CD4-positive, CD25-positive, alpha-beta regulatory T cell (primary cell): ENCODE measurements at regions not wholly inside any gene's neighbourhood (a gene's known extent, or its start where the extent isn't known, plus 50 kb on each side); places are given as distances from the start of the nearest gene placed in this dataset.

Source experiments
- ATAC-seq, 2 donors: fragments of 150-1000 bp; cut with Tn5 transposase; one replicate each; pipeline ENCODE4 v1.10.0; 2021; ENCODE audit warnings: low read depth in 2 of 2, moderate number of reproducible peaks in 2 of 2, moderate library complexity in 1 of 2
- DNase-seq, 3 donors: peaks; one replicate each; pipeline versions ENCODE4 v3.0.0 to v3.0.0-alpha.2; 2012 to 2022; ENCODE audit warnings: mixed read lengths in 1 of 3
- H3K27ac ChIP-seq: one replicate; pipeline ENCODE4 v1.7.0; 2013; ENCODE audit warnings: mild to moderate bottlenecking, low read length; ENCODE audit not compliant: insufficient read depth, poor library complexity, severe bottlenecking
- H3K27me3 ChIP-seq: one replicate; pipeline ENCODE4 v1.7.0; 2013; ENCODE audit warnings: low read length; ENCODE audit not compliant: control insufficient read depth, insufficient read depth
- H3K36me3 ChIP-seq: one replicate; pipeline ENCODE4 v1.7.0; 2013; ENCODE audit warnings: mild to moderate bottlenecking, low read length, moderate library complexity; ENCODE audit not compliant: control insufficient read depth, insufficient read depth
- H3K4me1 ChIP-seq: 2 replicates; pipeline ENCODE4 v1.7.0; 2013; ENCODE audit warnings: mild to moderate bottlenecking, low read length; ENCODE audit not compliant: insufficient read depth, control insufficient read depth, poor library complexity, severe bottlenecking
- H3K4me3 ChIP-seq: one replicate; pipeline ENCODE4 v1.7.0; 2013; ENCODE audit warnings: low read depth, mild to moderate bottlenecking, low read length, moderate library complexity
- H3K9me3 ChIP-seq, 2 experiments: 1 replicate in 1 of 2; 2 replicates in 1 of 2; pipeline ENCODE4 v1.7.0; 2013; ENCODE audit warnings: low read length in 2 of 2, mild to moderate bottlenecking in 1 of 2, moderate library complexity in 1 of 2; ENCODE audit not compliant: control insufficient read depth in 2 of 2
- H3K27ac Mint-ChIP-seq, 3 donors: one replicate each; pipeline ENCODE4 v1.8.0; 2020 to 2022; ENCODE audit warnings: mild to moderate bottlenecking in 3 of 3, mixed read lengths in 3 of 3, moderate library complexity in 2 of 3
- H3K27me3 Mint-ChIP-seq: one replicate; pipeline ENCODE4 v1.8.0; 2022; ENCODE audit warnings: mild to moderate bottlenecking, mixed read lengths
- H3K36me3 Mint-ChIP-seq: one replicate; pipeline ENCODE4 v1.8.0; 2020; ENCODE audit warnings: mixed read lengths
- H3K4me1 Mint-ChIP-seq, 4 donors: one replicate each; pipeline ENCODE4 v1.8.0; 2020 to 2022; ENCODE audit warnings: mixed read lengths in 4 of 4, mild to moderate bottlenecking in 1 of 4
- H3K4me3 Mint-ChIP-seq, 4 donors: one replicate each; pipeline ENCODE4 v1.8.0; 2020 to 2022; ENCODE audit warnings: mild to moderate bottlenecking in 4 of 4, mixed read lengths in 4 of 4, moderate library complexity in 3 of 4
- H3K9me3 Mint-ChIP-seq, 7 donors: one replicate each; pipeline ENCODE4 v1.8.0; 2020 to 2022; ENCODE audit warnings: mixed read lengths in 7 of 7, mild to moderate bottlenecking in 3 of 7, moderate library complexity in 2 of 7

DNA sequence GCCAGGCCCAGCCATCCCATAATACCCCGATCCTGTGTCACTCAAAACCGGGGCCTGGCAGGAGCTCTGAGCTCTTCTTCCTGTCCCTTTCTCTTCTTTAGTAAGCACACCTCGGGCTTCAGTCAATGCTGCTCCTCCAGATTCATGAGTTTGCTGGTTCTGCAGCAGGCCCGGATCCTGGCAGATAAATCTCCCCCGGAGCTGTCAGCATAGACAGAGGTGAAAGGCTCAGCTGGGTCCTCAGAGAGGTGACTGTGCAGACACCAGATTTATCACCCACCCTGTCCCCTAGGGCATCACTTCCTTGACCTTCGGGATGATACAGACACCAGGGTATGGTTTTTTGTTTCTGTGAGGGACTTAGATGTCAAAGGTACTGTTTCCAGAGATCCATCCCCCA lies 242.5 kb upstream of the N4BP1 start:
- Histone ChIP-seq H3K27ac (no peak overlapping the region), H3K9me3 (no peaks in the 10 kb centered on the region), H3K36me3 (no peaks in the 10 kb centered on the region), H3K4me3 (no peak overlapping the region), H3K27me3 (no peaks in the 10 kb centered on the region), H3K4me1 (no peaks in the 10 kb centered on the region)
- Mint-ChIP-seq H3K36me3 (no peaks in the 10 kb centered on the region), H3K27me3 (no peaks in the 10 kb centered on the region), H3K9me3 (peaks cover 0 to 6% (median 0%) of the 10 kb centered on the region in 7 donors), H3K4me1 (no peaks in the 10 kb centered on the region), H3K4me3 (no peak overlapping the region), H3K27ac (no peak overlapping the region)
- no peak for ATAC-seq
- no peak for DNase-seq

GRCh38 chr16:48850097-48850770 lies 240.3 kb upstream of the N4BP1 start:
- H3K4me1 ChIP-seq, result no peaks in the 10 kb centered on the region
- Mint-ChIP-seq H3K36me3 (no peaks in the 10 kb centered on the region), H3K27me3 (no peaks in the 10 kb centered on the region), H3K4me3 (no peak overlapping the region), H3K9me3 (peaks cover 0 to 6% (median 0%) of the 10 kb centered on the region in 7 donors), H3K27ac (no peak overlapping the region), H3K4me1 (no peaks in the 10 kb centered on the region)
- H3K27ac ChIP-seq, result no peak overlapping the region
- H3K4me3 ChIP-seq, result no peak overlapping the region
- ATAC-seq (no peak), DNase-seq (no peak)
- no peaks in the 10 kb centered on the region for H3K36me3 ChIP-seq
- H3K9me3 ChIP-seq, result no peaks in the 10 kb centered on the region
- H3K27me3 ChIP-seq, result no peaks in the 10 kb centered on the region

GRCh38 chr16:48846277-48846676 lies 236.3 kb upstream of the N4BP1 start:
- no peaks in the 10 kb centered on the region for H3K4me1 ChIP-seq
- Mint-ChIP-seq H3K4me3 (no peak overlapping the region), H3K4me1 (no peaks in the 10 kb centered on the region), H3K27me3 (no peaks in the 10 kb centered on the region), H3K27ac (no peak overlapping the region), H3K36me3 (no peaks in the 10 kb centered on the region), H3K9me3 (peaks cover 0 to 4% (median 0%) of the 10 kb centered on the region in 7 donors)
- H3K4me3 ChIP-seq, result no peak overlapping the region
- DNase-seq, result no peak
- no peak for ATAC-seq
- H3K36me3 ChIP-seq, result no peaks in the 10 kb centered on the region
- no peaks in the 10 kb centered on the region for H3K9me3 ChIP-seq
- H3K27me3 ChIP-seq, result no peaks in the 10 kb centered on the region
- no peak overlapping the region for H3K27ac ChIP-seq

DNA sequence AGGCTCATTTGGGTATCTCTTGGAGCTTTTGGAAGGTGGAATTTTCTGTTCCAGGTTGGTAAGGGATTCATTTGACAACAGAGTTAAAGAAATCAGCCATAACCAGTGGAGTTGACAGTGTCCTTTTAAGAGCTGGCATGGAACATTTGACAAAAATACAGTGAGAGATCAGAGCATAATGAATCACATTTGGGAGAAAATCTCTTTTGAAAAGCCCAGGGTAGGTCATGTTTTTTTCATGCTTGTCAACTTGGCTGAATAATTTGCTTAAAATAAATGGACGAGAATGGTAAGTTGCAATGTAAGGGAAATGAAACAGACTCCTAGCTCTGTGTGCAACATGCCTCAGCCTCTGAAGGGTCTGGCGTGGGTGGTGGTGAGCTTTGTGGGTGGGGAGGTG lies 235.3 kb upstream of the N4BP1 start:
- no peaks in the 10 kb centered on the region for H3K36me3 ChIP-seq
- no peak overlapping the region for H3K27ac Mint-ChIP-seq

DNA sequence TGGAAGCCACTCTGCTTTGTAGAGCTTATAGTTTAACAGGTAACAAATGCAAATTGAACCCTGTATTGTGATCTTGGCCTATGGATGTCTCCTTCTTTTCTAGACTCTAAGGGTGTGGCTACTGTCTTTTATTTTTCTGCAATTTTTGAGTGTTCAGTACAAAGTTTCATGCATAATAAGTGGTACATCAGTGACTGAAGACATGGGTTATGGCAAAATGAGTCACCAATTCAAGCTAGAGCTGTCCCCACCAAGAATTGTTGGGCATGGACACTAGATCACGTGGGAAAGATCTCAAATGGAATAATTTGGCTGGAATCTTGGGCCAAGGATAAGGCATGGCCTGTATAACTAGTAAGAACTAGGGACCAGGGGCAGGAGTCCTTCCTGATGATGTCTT lies 228.4 kb upstream of the N4BP1 start:
- Histone ChIP-seq H3K9me3 (no peaks in the 10 kb centered on the region), H3K4me1 (no peaks in the 10 kb centered on the region), H3K27me3 (no peaks in the 10 kb centered on the region), H3K27ac (no peak overlapping the region), H3K36me3 (no peaks in the 10 kb centered on the region), H3K4me3 (no peak overlapping the region)
- H3K27me3 Mint-ChIP-seq, result no peaks in the 10 kb centered on the region
- no peak for ATAC-seq
- no peak for DNase-seq
- H3K36me3 Mint-ChIP-seq, result no peaks in the 10 kb centered on the region
- no peak overlapping the region for H3K4me3 Mint-ChIP-seq
- no peaks in the 10 kb centered on the region for H3K4me1 Mint-ChIP-seq
- H3K27ac Mint-ChIP-seq, result no peak overlapping the region
- peaks cover 0 to 2% (median 2%) of the 10 kb centered on the region in 7 donors for H3K9me3 Mint-ChIP-seq

More for the DNA sequence above, 235.3 kb upstream of the N4BP1 start:
- no peak overlapping the region for H3K4me3 ChIP-seq
- Mint-ChIP-seq H3K4me1 (no peaks in the 10 kb centered on the region), H3K9me3 (peaks cover 0 to 4% (median 0%) of the 10 kb centered on the region in 7 donors), H3K36me3 (no peaks in the 10 kb centered on the region), H3K27me3 (no peaks in the 10 kb centered on the region), H3K4me3 (no peak overlapping the region)
- ATAC-seq (no peak), DNase-seq (no peak)
- no peaks in the 10 kb centered on the region for H3K9me3 ChIP-seq
- H3K4me1 ChIP-seq, result no peaks in the 10 kb centered on the region
- no peak overlapping the region for H3K27ac ChIP-seq
- H3K27me3 ChIP-seq, result no peaks in the 10 kb centered on the region

- H3K27ac ChIP-seq, result no peak overlapping the region
- no peak overlapping the region for H3K4me3 ChIP-seq
- no peaks in the 10 kb centered on the region for H3K4me1 Mint-ChIP-seq
- no peak overlapping the region for H3K27ac Mint-ChIP-seq
- no peak overlapping the region for H3K4me3 Mint-ChIP-seq
- ATAC-seq, result no peak
- H3K27me3 ChIP-seq, result no peaks in the 10 kb centered on the region
- H3K9me3 ChIP-seq, result no peaks in the 10 kb centered on the region
- no peak for DNase-seq
- no peaks in the 10 kb centered on the region for H3K36me3 Mint-ChIP-seq
- no peaks in the 10 kb centered on the region for H3K4me1 ChIP-seq
- no peaks in the 10 kb centered on the region for H3K36me3 ChIP-seq
- H3K27me3 Mint-ChIP-seq, result no peaks in the 10 kb centered on the region
- H3K9me3 Mint-ChIP-seq, result peaks cover 0 to 3% (median 2%) of the 10 kb centered on the region in 7 donors
Observed at GRCh38 chr16:48836636-48837035, 226.7 kb upstream of the N4BP1 start.

DNA sequence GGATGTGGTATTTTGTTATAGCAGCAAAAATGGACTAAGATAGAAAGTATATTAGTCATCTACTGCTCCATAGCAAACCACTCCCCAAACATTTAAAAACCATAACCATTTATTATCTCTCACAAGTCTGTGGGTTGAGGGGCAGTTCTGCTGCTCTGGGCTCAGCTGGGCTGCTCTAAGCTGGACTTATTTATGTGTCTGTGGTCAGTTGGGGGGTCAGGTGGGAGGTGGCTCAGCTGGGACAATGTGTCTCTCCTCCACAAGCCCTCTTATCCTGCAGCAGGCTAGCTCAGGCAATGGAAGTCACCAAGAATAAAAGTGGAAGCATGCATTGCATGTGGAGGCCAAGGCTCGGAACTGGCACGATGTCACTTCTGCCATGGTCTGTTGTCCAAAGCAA lies 226.1 kb upstream of the N4BP1 start:
- H3K36me3 ChIP-seq, result no peaks in the 10 kb centered on the region
- H3K4me3 ChIP-seq, result no peak overlapping the region
- H3K27me3 Mint-ChIP-seq, result no peaks in the 10 kb centered on the region
- DNase-seq, result no peak
- H3K36me3 Mint-ChIP-seq, result no peaks in the 10 kb centered on the region
- no peak overlapping the region for H3K4me3 Mint-ChIP-seq
- no peaks in the 10 kb centered on the region for H3K27me3 ChIP-seq
- H3K27ac Mint-ChIP-seq, result no peak overlapping the region
- no peaks in the 10 kb centered on the region for H3K4me1 Mint-ChIP-seq
- H3K4me1 ChIP-seq, result no peaks in the 10 kb centered on the region
- H3K9me3 ChIP-seq, result no peaks in the 10 kb centered on the region
- no peak for ATAC-seq
- peaks cover 0 to 3% (median 2%) of the 10 kb centered on the region in 7 donors for H3K9me3 Mint-ChIP-seq
- no peak overlapping the region for H3K27ac ChIP-seq

GRCh38 chr16:48834576-48834975 lies 224.6 kb upstream of the N4BP1 start:
- Mint-ChIP-seq H3K4me1 (no peaks in the 10 kb centered on the region), H3K4me3 (no peak overlapping the region), H3K36me3 (no peaks in the 10 kb centered on the region), H3K27me3 (no peaks in the 10 kb centered on the region), H3K9me3 (peaks cover 0 to 3% (median 2%) of the 10 kb centered on the region in 7 donors), H3K27ac (no peak overlapping the region)
- Histone ChIP-seq H3K36me3 (no peaks in the 10 kb centered on the region), H3K4me3 (no peak overlapping the region), H3K9me3 (no peaks in the 10 kb centered on the region), H3K4me1 (no peaks in the 10 kb centered on the region), H3K27me3 (no peaks in the 10 kb centered on the region), H3K27ac (no peak overlapping the region)
- no peak for DNase-seq
- no peak for ATAC-seq
